Erythroblast (primary cell): ENCODE measurements at regions not wholly inside any gene's neighbourhood (a gene's known extent, or its start where the extent isn't known, plus 50 kb on each side); places are given as distances from the start of the nearest gene placed in this dataset.

Experiments used
- GATA1 ChIP-seq: IDR thresholded peaks from 2 replicates; pipeline ENCODE4 v1.6.1; 2011; ENCODE audit warnings: low read depth, mild to moderate bottlenecking, control low read depth, low read length, moderate library complexity
- POLR2A ChIP-seq: IDR thresholded peaks from 2 replicates; pipeline ENCODE4 v1.6.1; 2011; ENCODE audit warnings: mild to moderate bottlenecking, low read length

DNA sequence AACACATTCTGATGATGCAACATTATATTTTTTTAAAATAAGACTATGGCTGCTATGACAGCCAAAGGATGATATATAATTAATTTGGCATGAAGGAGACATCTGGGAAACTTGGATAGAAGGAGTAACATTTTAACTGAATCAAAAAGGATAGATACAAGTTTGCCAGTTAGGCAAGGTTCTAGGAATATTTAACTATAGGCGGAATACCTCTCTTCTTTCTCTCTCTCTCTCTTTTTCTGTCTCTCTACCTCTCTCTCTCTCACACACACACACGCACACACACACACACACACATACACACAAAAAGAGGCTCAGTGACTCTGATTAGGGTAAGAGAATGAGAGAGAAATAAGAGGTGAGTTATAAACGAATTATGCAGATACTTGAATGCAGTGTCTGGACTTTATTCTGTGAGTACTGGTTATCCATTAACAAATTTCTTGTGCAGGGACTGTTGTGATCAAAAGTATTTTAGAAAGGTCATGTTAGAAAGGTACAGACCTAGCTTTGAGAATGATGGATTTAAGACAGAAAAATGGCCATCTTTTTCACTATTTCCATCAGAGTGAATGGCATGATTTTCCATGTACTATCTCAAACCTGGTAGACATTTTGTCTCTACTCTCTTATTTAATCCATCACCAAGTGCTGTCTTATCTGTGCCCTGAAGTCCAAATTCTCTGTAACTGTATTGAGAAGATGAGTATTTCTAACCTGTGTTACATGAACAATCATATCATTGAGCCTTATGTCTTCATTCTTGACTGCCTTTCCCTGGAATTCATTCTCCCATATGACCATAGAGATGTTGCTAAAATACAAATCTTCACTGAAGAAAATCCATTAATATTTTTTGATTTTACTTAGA is 1106.9 kb upstream of the ADGRL4 start:
- TF ChIP-seq POLR2A (no peak), GATA1 (no peak)
